BE2C (cell line): ENCODE measurements at regions not wholly inside any gene's neighbourhood (a gene's known extent, or its start where the extent isn't known, plus 50 kb on each side); places are given as distances from the start of the nearest gene placed in this dataset.

ENCODE experiments used
- DNase-seq: peaks from one replicate; pipeline ENCODE4 v3.0.0-alpha.2; 2020
- H3K27me3 ChIP-seq: fragments of 250-450 bp; sonication (Bioruptor Pico); 2 replicates; pipeline ENCODE4 v1.5.1; 2020; ENCODE audit warnings: mild to moderate bottlenecking
- H3K36me3 ChIP-seq: fragments of 250-450 bp; sonication (Bioruptor Pico); 2 replicates; pipeline ENCODE4 v1.5.1; 2020; ENCODE audit warnings: mild to moderate bottlenecking
- H3K4me1 ChIP-seq: fragments of 250-450 bp; sonication (Bioruptor Pico); 2 replicates; pipeline ENCODE4 v1.5.1; 2020
- H3K4me3 ChIP-seq: 2 replicates; pipeline ENCODE4 v1.5.1; 2011; ENCODE audit warnings: low read depth, low read length
- H3K9me3 ChIP-seq: fragments of 250-450 bp; sonication (Bioruptor Pico); 2 replicates; pipeline ENCODE4 v1.5.1; 2020
- TF ChIP-seq, protein P1 (sequence below): IDR thresholded peaks from 2 replicates; pipeline ENCODE4 v1.5.1; 2012; ENCODE audit warnings: mild to moderate bottlenecking, low read depth, low read length

DNA sequence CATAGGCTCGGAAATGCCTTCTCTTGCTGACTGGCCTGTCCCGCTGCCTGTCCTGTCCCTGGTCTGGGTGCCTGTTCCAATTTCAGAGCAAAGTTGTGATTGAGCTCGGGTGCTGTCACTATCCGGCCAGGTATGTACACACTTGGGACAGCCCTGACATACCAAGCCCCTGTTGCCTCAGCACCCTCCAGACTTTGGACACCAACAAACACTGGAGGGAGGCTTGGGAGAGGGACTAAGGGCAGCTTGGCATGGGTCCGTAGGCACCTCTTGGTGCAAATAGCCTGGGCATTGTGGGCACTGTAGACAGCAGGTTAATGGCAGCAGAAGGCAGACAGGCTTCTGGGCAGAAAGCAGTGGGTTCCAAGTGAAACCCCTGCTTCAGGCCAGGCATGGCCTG lies 86.3 kb upstream of the SEMA6A start:
- no peak for DNase-seq
- H3K27me3 ChIP-seq, result no peaks in the 10 kb centered on the region
- H3K4me3 ChIP-seq, result no peak overlapping the region
- H3K9me3 ChIP-seq, result no peaks in the 10 kb centered on the region
- TF ChIP-seq, protein P1, sequence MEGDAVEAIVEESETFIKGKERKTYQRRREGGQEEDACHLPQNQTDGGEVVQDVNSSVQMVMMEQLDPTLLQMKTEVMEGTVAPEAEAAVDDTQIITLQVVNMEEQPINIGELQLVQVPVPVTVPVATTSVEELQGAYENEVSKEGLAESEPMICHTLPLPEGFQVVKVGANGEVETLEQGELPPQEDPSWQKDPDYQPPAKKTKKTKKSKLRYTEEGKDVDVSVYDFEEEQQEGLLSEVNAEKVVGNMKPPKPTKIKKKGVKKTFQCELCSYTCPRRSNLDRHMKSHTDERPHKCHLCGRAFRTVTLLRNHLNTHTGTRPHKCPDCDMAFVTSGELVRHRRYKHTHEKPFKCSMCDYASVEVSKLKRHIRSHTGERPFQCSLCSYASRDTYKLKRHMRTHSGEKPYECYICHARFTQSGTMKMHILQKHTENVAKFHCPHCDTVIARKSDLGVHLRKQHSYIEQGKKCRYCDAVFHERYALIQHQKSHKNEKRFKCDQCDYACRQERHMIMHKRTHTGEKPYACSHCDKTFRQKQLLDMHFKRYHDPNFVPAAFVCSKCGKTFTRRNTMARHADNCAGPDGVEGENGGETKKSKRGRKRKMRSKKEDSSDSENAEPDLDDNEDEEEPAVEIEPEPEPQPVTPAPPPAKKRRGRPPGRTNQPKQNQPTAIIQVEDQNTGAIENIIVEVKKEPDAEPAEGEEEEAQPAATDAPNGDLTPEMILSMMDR, result no peak
- no peaks in the 10 kb centered on the region for H3K4me1 ChIP-seq
- H3K36me3 ChIP-seq, result no peaks in the 10 kb centered on the region

DNA sequence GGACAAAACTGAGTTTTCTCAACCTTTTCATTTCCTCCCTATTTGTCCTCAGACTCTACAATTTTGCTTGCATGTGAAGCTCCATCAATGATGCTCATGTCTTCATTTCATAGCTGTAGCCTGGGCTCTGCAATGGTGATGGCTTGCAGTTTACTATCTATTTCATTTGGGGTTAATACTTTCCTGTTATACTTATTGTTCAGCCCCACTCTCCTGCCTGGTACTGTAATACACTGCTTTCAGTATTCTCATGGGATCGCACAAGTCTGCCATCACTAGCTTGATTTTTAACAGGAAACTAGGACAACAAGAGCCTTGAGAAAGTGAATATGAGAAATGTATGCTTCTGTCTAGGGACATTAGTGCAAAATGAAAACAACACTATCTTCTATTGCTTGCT lies 84.2 kb upstream of the SEMA6A start:
- TF ChIP-seq, protein P1, result no peak
- no peak overlapping the region for H3K4me3 ChIP-seq
- no peaks in the 10 kb centered on the region for H3K9me3 ChIP-seq
- no peak for DNase-seq
- no peaks in the 10 kb centered on the region for H3K4me1 ChIP-seq
- no peaks in the 10 kb centered on the region for H3K36me3 ChIP-seq
- H3K27me3 ChIP-seq, result no peaks in the 10 kb centered on the region

DNA sequence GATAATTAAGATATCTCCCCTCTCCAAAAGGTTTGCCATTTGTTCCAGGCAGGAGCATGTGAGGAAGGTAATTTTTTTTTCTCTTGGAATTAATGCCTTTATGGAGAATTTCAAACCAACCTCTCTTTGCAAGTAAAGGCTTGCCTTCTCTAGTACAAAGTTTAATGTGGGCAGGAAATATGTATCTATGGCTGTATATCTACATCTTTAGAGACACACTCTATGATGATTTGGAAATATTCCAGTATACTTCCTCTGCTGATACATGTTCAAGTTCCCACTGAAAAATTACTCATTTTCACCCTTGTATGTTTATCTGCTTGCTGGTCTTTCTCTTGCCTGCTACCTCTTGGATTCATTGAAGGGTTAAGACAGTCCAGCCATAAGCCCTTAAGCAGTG lies 83.5 kb upstream of the SEMA6A start:
- no peaks in the 10 kb centered on the region for H3K9me3 ChIP-seq
- no peaks in the 10 kb centered on the region; the same call in 1 of the 2 replicates for H3K4me1 ChIP-seq
- no peak for DNase-seq
- no peak overlapping the region for H3K4me3 ChIP-seq
- no peaks in the 10 kb centered on the region for H3K36me3 ChIP-seq
- TF ChIP-seq, protein P1, result no peak
- no peaks in the 10 kb centered on the region for H3K27me3 ChIP-seq

DNA sequence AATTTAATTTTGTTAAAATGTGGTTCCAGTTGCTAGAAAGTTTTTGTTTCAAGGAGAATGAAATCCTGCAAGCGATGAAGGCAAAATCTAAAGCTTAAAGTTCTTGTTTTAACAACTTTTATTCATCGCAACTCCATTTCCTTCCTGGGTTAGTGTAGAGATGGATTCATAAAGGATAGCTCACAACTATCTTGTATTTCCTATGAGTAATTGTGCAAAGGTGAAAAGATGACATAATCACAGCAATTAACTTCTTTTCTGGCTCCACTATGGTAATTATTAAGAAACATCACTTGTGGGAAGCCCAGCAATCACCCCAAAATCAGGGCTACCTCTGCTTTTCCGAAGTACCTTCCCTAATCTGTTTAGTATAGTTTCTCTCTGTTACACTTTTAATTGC lies 80.8 kb upstream of the SEMA6A start:
- Histone ChIP-seq H3K4me1 (peaks cover 6% of the 10 kb centered on the region; the same call in 1 of the 2 replicates), H3K36me3 (no peaks in the 10 kb centered on the region), H3K27me3 (no peaks in the 10 kb centered on the region), H3K4me3 (no peak overlapping the region), H3K9me3 (no peaks in the 10 kb centered on the region)
- no peak for DNase-seq
- TF ChIP-seq, protein P1, result no peak

DNA sequence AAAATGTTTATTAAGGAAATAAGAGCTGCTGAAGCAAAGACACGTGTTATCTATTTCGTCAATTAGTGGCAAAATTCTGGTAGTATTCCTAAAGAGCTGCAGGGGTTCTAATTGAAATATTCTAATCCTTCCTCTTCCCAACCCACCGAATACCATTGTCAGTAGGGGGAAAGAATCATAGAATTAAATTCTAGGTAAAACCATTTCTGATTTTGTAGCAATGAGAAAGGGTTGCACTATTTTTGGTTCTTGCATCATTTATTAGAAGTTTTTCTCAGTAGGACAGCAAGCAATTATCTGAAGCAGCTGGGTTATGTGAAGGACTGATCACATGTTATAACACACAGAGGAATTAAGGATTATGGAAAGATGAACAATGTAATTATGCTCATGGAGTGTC lies 80.3 kb upstream of the SEMA6A start:
- no peak overlapping the region for H3K4me3 ChIP-seq
- H3K9me3 ChIP-seq, result no peaks in the 10 kb centered on the region
- H3K4me1 ChIP-seq, result peaks cover 6% of the 10 kb centered on the region; the same call in 1 of the 2 replicates
- DNase-seq, result no peak
- TF ChIP-seq, protein P1, result no peak
- H3K36me3 ChIP-seq, result no peaks in the 10 kb centered on the region
- no peaks in the 10 kb centered on the region for H3K27me3 ChIP-seq

DNA sequence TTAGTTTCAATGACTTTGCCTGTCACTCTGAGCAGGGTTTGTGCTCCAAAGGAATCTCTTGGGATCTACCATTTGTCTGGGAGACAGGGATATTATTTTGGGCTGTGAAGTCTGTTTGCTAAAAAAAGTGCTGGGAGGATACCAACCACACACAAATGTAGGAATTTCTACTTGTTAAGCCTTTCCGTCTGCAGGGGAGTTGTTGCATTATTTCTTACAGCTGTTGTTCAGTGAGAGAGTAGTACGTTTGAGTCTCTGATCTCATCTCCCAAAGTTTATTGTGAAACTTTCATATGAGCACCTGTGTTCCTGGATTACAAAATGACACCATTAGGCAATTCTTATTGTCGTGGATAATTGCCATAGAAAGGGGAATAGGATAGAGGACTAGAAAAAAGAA lies 78.3 kb upstream of the SEMA6A start:
- H3K9me3 ChIP-seq, result no peaks in the 10 kb centered on the region
- no peaks in the 10 kb centered on the region for H3K36me3 ChIP-seq
- peaks cover 6% of the 10 kb centered on the region; the same call in 1 of the 2 replicates for H3K4me1 ChIP-seq
- no peaks in the 10 kb centered on the region for H3K27me3 ChIP-seq
- TF ChIP-seq, protein P1, result no peak
- no peak overlapping the region for H3K4me3 ChIP-seq
- DNase-seq, result no peak
